HG03575 (cell line): ENCODE measurements at regions not wholly inside any gene's neighbourhood (a gene's known extent, or its start where the extent isn't known, plus 50 kb on each side); places are given as distances from the start of the nearest gene placed in this dataset.

Source experiments
- ATAC-seq: cut with Tn5 transposase; IDR thresholded peaks from one replicate; pipeline ENCODE4 v1.9.1; 2021; ENCODE audit not compliant: unreplicated experiment, insufficient number of reproducible peaks, low FRiP score; ENCODE audit errors: extremely low read depth

GRCh38 chr1:186511761-186512637, 51.1 kb upstream of the PDC start:
- ATAC-seq: no peak
